H1 (cell line): ENCODE measurements at regions not wholly inside any gene's neighbourhood (a gene's known extent, or its start where the extent isn't known, plus 50 kb on each side); places are given as distances from the start of the nearest gene placed in this dataset.

Experiments used
- CTCF ChIP-seq, 3 experiments: IDR thresholded peaks; 1 replicate in 2 of 3; 2 replicates in 1 of 3; pipeline versions ENCODE4 v1.5.1 to v1.6.1; 2011; ENCODE audit warnings: low read length in 3 of 3, mild to moderate bottlenecking in 3 of 3, inconsistent platforms in 2 of 3, low read depth in 1 of 3, moderate library complexity in 1 of 3; ENCODE audit not compliant: insufficient read depth in 1 of 3; ENCODE audit errors: control extremely low read depth in 1 of 3
- EP300 ChIP-seq, 2 experiments: IDR thresholded peaks; 1 replicate in 1 of 2; 2 replicates in 1 of 2; pipeline ENCODE4 v1.6.1; 2011 to 2012; ENCODE audit warnings: low read depth in 2 of 2, low read length in 2 of 2, mild to moderate bottlenecking in 2 of 2, borderline replicate concordance in 1 of 2, inconsistent platforms in 1 of 2, moderate library complexity in 1 of 2
- JUND ChIP-seq: IDR thresholded peaks from 2 replicates; pipeline ENCODE4 v1.6.1; 2011; ENCODE audit warnings: mild to moderate bottlenecking, improper control_type of control experiment, low read length
- NRF1 ChIP-seq: IDR thresholded peaks from 2 replicates; pipeline ENCODE4 v1.6.1; 2011; ENCODE audit warnings: mild to moderate bottlenecking, low read depth, low read length, improper control_type of control experiment
- POLR2AphosphoS5 ChIP-seq: IDR thresholded peaks from 2 replicates; pipeline ENCODE4 v1.6.1; 2011; ENCODE audit warnings: low read depth, low read length
- SIN3A ChIP-seq, 2 experiments: IDR thresholded peaks in 1 of 2; conservative IDR thresholded peaks in 1 of 2; 2 replicates each; pipeline ENCODE4 v1.6.1; 2011 to 2012; ENCODE audit warnings: low read length in 2 of 2, improper control_type of control experiment in 1 of 2, low read depth in 1 of 2, mild to moderate bottlenecking in 1 of 2
- SIRT6 ChIP-seq: IDR thresholded peaks from one replicate; pipeline ENCODE4 v1.7.1; 2012; ENCODE audit warnings: low read length, inconsistent platforms
- SP2 ChIP-seq: IDR thresholded peaks from 2 replicates; pipeline ENCODE4 v1.6.1; 2012; ENCODE audit warnings: mild to moderate bottlenecking, low read length, inconsistent platforms
- USF2 ChIP-seq: IDR thresholded peaks from 2 replicates; pipeline ENCODE4 v1.6.1; 2011; ENCODE audit warnings: low read length, improper control_type of control experiment
- ZNF274 ChIP-seq: IDR thresholded peaks from 2 replicates; pipeline ENCODE4 v1.7.0; 2012; ENCODE audit warnings: low read length, borderline replicate concordance; ENCODE audit errors: extremely low read depth

DNA sequence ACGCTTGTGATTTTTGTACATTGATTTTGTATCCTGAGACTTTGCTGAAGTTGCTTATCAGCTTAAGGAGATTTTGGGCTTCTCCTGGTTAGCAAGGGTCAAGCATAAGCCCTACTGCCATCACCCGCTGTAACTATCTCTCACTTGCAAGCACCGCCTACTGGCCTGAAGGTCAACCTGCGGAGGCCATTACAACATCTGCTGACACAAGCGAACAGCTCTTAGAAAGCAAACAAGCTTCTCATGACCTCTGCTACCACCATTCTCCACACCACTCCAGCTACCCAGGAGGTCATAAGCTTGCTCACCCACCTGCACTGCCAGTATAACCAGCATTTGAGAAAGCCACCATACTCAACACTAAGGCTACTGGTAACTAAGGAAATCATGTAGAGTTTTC lies 288.4 kb upstream of the KIRREL3 start:
- no peak for TF ChIP-seq EP300 (IDR thresholded peaks at IDR 0.05; ENCODE audit: borderline replicate concordance in 1 of 2, low read depth in 2 of 2, low read length in 2 of 2)
- TF ChIP-seq CTCF (IDR thresholded peaks at IDR 0.05; ENCODE audit: control extremely low read depth in 1 of 3, insufficient read depth in 1 of 3, low read depth in 1 of 3, low read length in 3 of 3) = no peak
- TF ChIP-seq JUND = no peak
- no peak for TF ChIP-seq ZNF274
- TF ChIP-seq SIN3A (conservative IDR thresholded peaks at IDR 0.05 in 1 of 2, IDR thresholded peaks at IDR 0.05 in 1 of 2; ENCODE audit: low read depth in 1 of 2, low read length in 2 of 2) = no peak
- TF ChIP-seq POLR2AphosphoS5 = no peak
- TF ChIP-seq NRF1 = no peak
- TF ChIP-seq SP2 = no peak
- no peak for TF ChIP-seq SIRT6
- no peak for TF ChIP-seq USF2
